ENCODE measurements at regions not wholly inside any gene's neighbourhood (a gene's known extent, or its start where the extent isn't known, plus 50 kb on each side); places are given as distances from the start of the nearest gene placed in this dataset.

GRCh38 chr15:70451821-70452653, 311.3 kb downstream of the UACA start:
- Histone ChIP-seq H3K18ac (ENCODE audit: low read depth, low read length) (no peak overlapping the region), H3K4me1 (ENCODE audit: control insufficient read depth, insufficient read depth, low read length) (no peaks in the 10 kb centered on the region), H2BK120ac (ENCODE audit: low read depth, low read length) (no peak overlapping the region), H3K36me3 (ENCODE audit: control insufficient read depth, insufficient read depth, low read length) (no peaks in the 10 kb centered on the region), H3K9ac (ENCODE audit: low read depth, low read length) (no peak overlapping the region), H4K5ac (ENCODE audit: low read depth, low read length) (no peak overlapping the region), H4K91ac (ENCODE audit: insufficient read depth, low read depth, low read length) (no peak overlapping the region), H2AK9ac (replicated peaks; ENCODE audit: low read depth, low read length, poor library complexity) (no peak overlapping the region), H3K9me1 (ENCODE audit: insufficient read depth, low read length) (no peaks in the 10 kb centered on the region), H3K23ac (ENCODE audit: low read depth, low read length) (no peak overlapping the region), H3K56ac (ENCODE audit: extremely low read depth, insufficient read depth, low read length) (no peak overlapping the region), H3K4ac (ENCODE audit: low read depth, low read length) (no peak overlapping the region), H3K14ac (replicated peaks; ENCODE audit: low read depth, low read length) (no peak overlapping the region), H3K4me3 (ENCODE audit: insufficient read depth, low read depth, low read length) (no peak overlapping the region), H2BK15ac (ENCODE audit: low read depth, low read length) (no peak overlapping the region), H4K20me1 (ENCODE audit: insufficient read depth, low read length) (no peaks in the 10 kb centered on the region; the same call in 1 of the 2 replicates), H2AFZ (replicated peaks; ENCODE audit: low read length, poor library complexity) (no peak overlapping the region), H2BK5ac (ENCODE audit: low read depth, low read length, poor library complexity, severe bottlenecking) (no peak overlapping the region), H4K8ac (ENCODE audit: low read depth in 2 of 2, low read length in 2 of 2) (no peak overlapping the region), H3K27me3 (ENCODE audit: control insufficient read depth, insufficient read depth, low read length) (peaks cover 42% of the 10 kb centered on the region), H3K27ac (ENCODE audit: insufficient read depth, low read length) (no peak overlapping the region), H2AK5ac (ENCODE audit: low read depth, low read length) (no peak overlapping the region), H2BK20ac (ENCODE audit: low read depth, low read length) (no peak overlapping the region), H3K4me2 (ENCODE audit: low read depth, low read length) (no peak overlapping the region), H3K79me1 (ENCODE audit: low read depth in 1 of 2, low read length in 2 of 2) (no peaks in the 10 kb centered on the region), H3K9me3 (ENCODE audit: control insufficient read depth, insufficient read depth, low read length) (no peaks in the 10 kb centered on the region)
- no TSS peak for BruUV-seq (replicated peaks)
- dilution Hi-C loops (cut with HindIII; ENCODE audit: low sequenced_read_pairs, unreplicated experiment): no loop called here
- intact Hi-C loops (cut with micrococcal nuclease): no loop called here
- 69% methylated on average over 9 of the region's 26 CpGs; no CpG with 5 or more reads in 1 of the 2 experiments for WGBS, 2 experiments (ENCODE audit: extremely low coverage in 2 of 2, insufficient read length in 1 of 2)
- TF ChIP-seq CEBPB (IDR thresholded peaks at IDR 0.05; ENCODE audit: low read depth, low read length): no peak
- TF ChIP-seq CTCF (conservative IDR thresholded peaks at IDR 0.05; ENCODE audit: low read depth, low read length): no peak
- TF ChIP-seq MAZ (IDR thresholded peaks at IDR 0.05; ENCODE audit: borderline replicate concordance, low read depth, low read length): no peak
- TF ChIP-seq POLR2A (IDR thresholded peaks at IDR 0.05; ENCODE audit: low read depth, low read length): no peak
- TF ChIP-seq RAD21 (IDR thresholded peaks at IDR 0.05; ENCODE audit: low read length): no peak
- no peak for TF ChIP-seq ELK1 (IDR thresholded peaks at IDR 0.05; ENCODE audit: borderline replicate concordance, low read depth, low read length)
- TF ChIP-seq RCOR1 (IDR thresholded peaks at IDR 0.05; ENCODE audit: insufficient replicate concordance, low read length): no peak
- TF ChIP-seq FOS (IDR thresholded peaks at IDR 0.05; ENCODE audit: low read depth, low read length): no peak
- no peak for TF ChIP-seq NFE2L2 (IDR thresholded peaks at IDR 0.05; ENCODE audit: low read depth, low read length)
- TF ChIP-seq SMC3 (IDR thresholded peaks at IDR 0.05; ENCODE audit: low read depth, low read length): no peak
- TF ChIP-seq USF2 (IDR thresholded peaks at IDR 0.05; ENCODE audit: low read depth, low read length): no peak
- TF ChIP-seq BHLHE40 (IDR thresholded peaks at IDR 0.05; ENCODE audit: low read depth, low read length): no peak
- no peak for TF ChIP-seq RFX5 (IDR thresholded peaks at IDR 0.05; ENCODE audit: low read depth, low read length)
- TF ChIP-seq MXI1 (IDR thresholded peaks at IDR 0.05; ENCODE audit: borderline replicate concordance, low read depth, low read length): no peak
- TF ChIP-seq MAFK (IDR thresholded peaks at IDR 0.05; ENCODE audit: low read depth, low read length): no peak
- no peak for TF ChIP-seq CHD1 (IDR thresholded peaks at IDR 0.05; ENCODE audit: low read depth, low read length)
- ChIA-PET CTCF (interaction anchor here (1.5 kb wide), 1 partner anchor 15 kb away, joined by 5 read pairs; no protein-coding TSS in a partner anchor), POLR2A (ENCODE audit: unreplicated experiment) (no interaction called here)
- in situ Hi-C loops (cut with MboI; ENCODE audit: low sequenced_read_pairs): no loop called here
- DNase-seq (no peak), ATAC-seq (ENCODE audit: low read depth) (no peak)
